ENCODE measurements at regions not wholly inside any gene's neighbourhood (a gene's known extent, or its start where the extent isn't known, plus 50 kb on each side); places are given as distances from the start of the nearest gene placed in this dataset.

GRCh38 chr10:4515721-4516120 lies 310.3 kb upstream of the AKR1E2 start:
- TF ChIP-seq CTCF (IDR thresholded peaks at IDR 0.05 in 8 of 11, conservative IDR thresholded peaks at IDR 0.05 in 3 of 11) = no peak
- no peak for TF ChIP-seq POLR2A (IDR thresholded peaks at IDR 0.05)
- no peak for TF ChIP-seq POLR2AphosphoS5 (IDR thresholded peaks at IDR 0.05)
